IPS-20b (cell line): ENCODE measurements at regions not wholly inside any gene's neighbourhood (a gene's known extent, or its start where the extent isn't known, plus 50 kb on each side); places are given as distances from the start of the nearest gene placed in this dataset.
"Not testable (repeated sequence)": the region's sequence is repeated elsewhere in the genome, so short reads cannot be mapped to it uniquely, and the experiment has no call there.

Source experiments
- H3K27ac ChIP-seq: one replicate; pipeline ENCODE4 v1.5.1; 2013; ENCODE audit warnings: low read length
- H3K27me3 ChIP-seq: 2 replicates; pipeline ENCODE4 v1.6.1; 2013; ENCODE audit warnings: mild to moderate bottlenecking, low read length, inconsistent platforms; ENCODE audit not compliant: insufficient read depth
- H3K36me3 ChIP-seq: 2 replicates; pipeline ENCODE4 v1.6.1; 2013; ENCODE audit warnings: low read depth, mild to moderate bottlenecking, inconsistent platforms, low read length, moderate library complexity; ENCODE audit not compliant: insufficient read depth
- H3K4me1 ChIP-seq: 2 replicates; pipeline ENCODE4 v1.6.1; 2013; ENCODE audit warnings: mild to moderate bottlenecking, control low read depth, inconsistent platforms, low read length, moderate library complexity; ENCODE audit not compliant: insufficient read depth
- H3K4me3 ChIP-seq: 2 replicates; pipeline ENCODE4 v1.5.1; 2013; ENCODE audit warnings: mild to moderate bottlenecking, low read length, inconsistent platforms
- H3K9ac ChIP-seq: 2 replicates; pipeline ENCODE4 v1.6.1; 2013; ENCODE audit warnings: low read depth, mild to moderate bottlenecking, inconsistent platforms, low read length, moderate library complexity
- H3K9me3 ChIP-seq: 2 replicates; pipeline ENCODE4 v1.6.1; 2013; ENCODE audit warnings: mild to moderate bottlenecking, low read depth, low read length, inconsistent platforms; ENCODE audit not compliant: insufficient read depth

- not testable (repeated sequence) for H3K27me3 ChIP-seq, H3K4me3 ChIP-seq, H3K9me3 ChIP-seq, H3K4me1 ChIP-seq, H3K36me3 ChIP-seq, H3K27ac ChIP-seq, H3K9ac ChIP-seq
Measured at GRCh38 chr3:153570481-153570880, 408.5 kb downstream of the RAP2B start.

- Histone ChIP-seq H3K27ac (no peak overlapping the region), H3K9me3 (no peaks in the 10 kb centered on the region; the same call in 1 of the 2 replicates), H3K4me1 (no peaks in the 10 kb centered on the region), H3K27me3 (no peaks in the 10 kb centered on the region), H3K9ac (no peak overlapping the region), H3K36me3 (no peaks in the 10 kb centered on the region), H3K4me3 (no peak overlapping the region)
Measured at GRCh38 chr3:153572165-153572564, 410.1 kb downstream of the RAP2B start.

- Histone ChIP-seq H3K27me3 (no peaks in the 10 kb centered on the region), H3K27ac (no peak overlapping the region), H3K4me3 (no peak overlapping the region), H3K36me3 (no peaks in the 10 kb centered on the region), H3K4me1 (no peaks in the 10 kb centered on the region), H3K9ac (no peak overlapping the region), H3K9me3 (no peaks in the 10 kb centered on the region; the same call in 1 of the 2 replicates)
Measured at GRCh38 chr3:153572654-153573053, 410.6 kb downstream of the RAP2B start.

GRCh38 chr3:153573481-153573880 is 411.5 kb downstream of the RAP2B start:
- H3K9ac ChIP-seq = no peak overlapping the region
- H3K4me1 ChIP-seq = no peaks in the 10 kb centered on the region
- H3K4me3 ChIP-seq = no peak overlapping the region
- H3K27me3 ChIP-seq = no peaks in the 10 kb centered on the region
- no peaks in the 10 kb centered on the region for H3K36me3 ChIP-seq
- H3K9me3 ChIP-seq = no peaks in the 10 kb centered on the region; the same call in 1 of the 2 replicates
- H3K27ac ChIP-seq = no peak overlapping the region

GRCh38 chr3:153574445-153574844 is 412.4 kb downstream of the RAP2B start:
- Histone ChIP-seq H3K36me3 (no peaks in the 10 kb centered on the region), H3K9me3 (no peaks in the 10 kb centered on the region; the same call in 1 of the 2 replicates), H3K27ac (no peak overlapping the region), H3K4me3 (no peak overlapping the region), H3K9ac (no peak overlapping the region), H3K4me1 (no peaks in the 10 kb centered on the region), H3K27me3 (no peaks in the 10 kb centered on the region)

- Histone ChIP-seq H3K36me3 (no peaks in the 10 kb centered on the region), H3K27ac (no peak overlapping the region), H3K9me3 (no peaks in the 10 kb centered on the region), H3K27me3 (no peaks in the 10 kb centered on the region), H3K4me3 (no peak overlapping the region), H3K9ac (no peak overlapping the region), H3K4me1 (no peaks in the 10 kb centered on the region)
Measured at GRCh38 chr3:153577059-153577736, 415.2 kb downstream of the RAP2B start.

- Histone ChIP-seq H3K4me3 (no peak overlapping the region), H3K4me1 (no peaks in the 10 kb centered on the region), H3K27me3 (no peaks in the 10 kb centered on the region), H3K9ac (no peak overlapping the region), H3K36me3 (no peaks in the 10 kb centered on the region), H3K27ac (no peak overlapping the region), H3K9me3 (no peaks in the 10 kb centered on the region)
Measured at GRCh38 chr3:153578046-153578445, 416.0 kb downstream of the RAP2B start.

- H3K4me3 ChIP-seq = no peak overlapping the region
- no peaks in the 10 kb centered on the region for H3K27me3 ChIP-seq
- no peaks in the 10 kb centered on the region for H3K4me1 ChIP-seq
- H3K27ac ChIP-seq = no peak overlapping the region
- H3K9ac ChIP-seq = no peak overlapping the region
- H3K9me3 ChIP-seq = no peaks in the 10 kb centered on the region
- H3K36me3 ChIP-seq = no peaks in the 10 kb centered on the region
Measured at GRCh38 chr3:153590051-153590450, 428.0 kb downstream of the RAP2B start.

GRCh38 chr3:153591561-153592245 is 429.7 kb downstream of the RAP2B start:
- no peak overlapping the region for H3K9ac ChIP-seq
- no peak overlapping the region for H3K27ac ChIP-seq
- no peaks in the 10 kb centered on the region for H3K4me1 ChIP-seq
- H3K36me3 ChIP-seq = no peaks in the 10 kb centered on the region
- no peaks in the 10 kb centered on the region for H3K9me3 ChIP-seq
- H3K27me3 ChIP-seq = no peaks in the 10 kb centered on the region
- H3K4me3 ChIP-seq = no peak overlapping the region

GRCh38 chr3:153595186-153595815 is 433.3 kb downstream of the RAP2B start:
- no peaks in the 10 kb centered on the region for H3K27me3 ChIP-seq
- H3K9ac ChIP-seq = no peak overlapping the region
- no peaks in the 10 kb centered on the region for H3K9me3 ChIP-seq
- no peaks in the 10 kb centered on the region for H3K36me3 ChIP-seq
- H3K4me3 ChIP-seq = no peak overlapping the region
- H3K27ac ChIP-seq = no peak overlapping the region
- no peaks in the 10 kb centered on the region for H3K4me1 ChIP-seq

GRCh38 chr3:153596401-153596800 is 434.4 kb downstream of the RAP2B start:
- no peak overlapping the region for H3K4me3 ChIP-seq
- H3K4me1 ChIP-seq = no peaks in the 10 kb centered on the region
- H3K9me3 ChIP-seq = no peaks in the 10 kb centered on the region
- H3K9ac ChIP-seq = no peak overlapping the region
- no peak overlapping the region for H3K27ac ChIP-seq
- H3K36me3 ChIP-seq = no peaks in the 10 kb centered on the region
- H3K27me3 ChIP-seq = no peaks in the 10 kb centered on the region

GRCh38 chr3:153599685-153600084 is 437.7 kb downstream of the RAP2B start:
- Histone ChIP-seq H3K4me1 (no peaks in the 10 kb centered on the region), H3K9ac (no peak overlapping the region)

More at GRCh38 chr3:153599685-153600084, 437.7 kb downstream of the RAP2B start:
- H3K27me3 ChIP-seq = no peaks in the 10 kb centered on the region
- no peaks in the 10 kb centered on the region for H3K9me3 ChIP-seq
- H3K4me3 ChIP-seq = no peak overlapping the region
- H3K27ac ChIP-seq = no peak overlapping the region
- no peaks in the 10 kb centered on the region for H3K36me3 ChIP-seq
